ENCODE measurements at regions not wholly inside any gene's neighbourhood (a gene's known extent, or its start where the extent isn't known, plus 50 kb on each side); places are given as distances from the start of the nearest gene placed in this dataset.

GRCh38 chr3:165446555-165446954, 250.4 kb upstream of the SLITRK3 start:
- no peaks in the 10 kb centered on the region for H3K4me1 Mint-ChIP-seq (ENCODE audit: low read depth)
- no peak for ATAC-seq (ENCODE audit: poor library complexity)

DNA sequence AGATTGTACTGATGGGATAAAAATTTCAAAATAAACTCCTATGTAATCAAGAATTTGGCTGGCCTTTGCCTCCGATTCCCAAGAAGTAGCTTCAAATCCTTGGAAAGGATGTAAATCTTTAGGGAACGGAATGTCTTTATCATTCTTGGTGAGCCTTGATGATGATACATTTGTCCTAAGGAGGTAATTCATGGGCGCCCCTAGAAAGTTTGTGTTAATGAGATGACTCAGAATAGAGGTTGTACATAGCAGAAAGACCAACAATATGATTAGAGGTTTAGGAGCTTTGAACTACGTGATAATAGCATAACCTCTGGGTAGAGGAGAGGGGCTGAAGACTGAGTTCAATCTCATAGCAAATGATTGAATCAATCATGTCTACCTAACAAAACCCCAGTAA, 248.6 kb upstream of the SLITRK3 start:
- POLR2A ChIA-PET, result no interaction called here
- TF ChIP-seq, protein P1, sequence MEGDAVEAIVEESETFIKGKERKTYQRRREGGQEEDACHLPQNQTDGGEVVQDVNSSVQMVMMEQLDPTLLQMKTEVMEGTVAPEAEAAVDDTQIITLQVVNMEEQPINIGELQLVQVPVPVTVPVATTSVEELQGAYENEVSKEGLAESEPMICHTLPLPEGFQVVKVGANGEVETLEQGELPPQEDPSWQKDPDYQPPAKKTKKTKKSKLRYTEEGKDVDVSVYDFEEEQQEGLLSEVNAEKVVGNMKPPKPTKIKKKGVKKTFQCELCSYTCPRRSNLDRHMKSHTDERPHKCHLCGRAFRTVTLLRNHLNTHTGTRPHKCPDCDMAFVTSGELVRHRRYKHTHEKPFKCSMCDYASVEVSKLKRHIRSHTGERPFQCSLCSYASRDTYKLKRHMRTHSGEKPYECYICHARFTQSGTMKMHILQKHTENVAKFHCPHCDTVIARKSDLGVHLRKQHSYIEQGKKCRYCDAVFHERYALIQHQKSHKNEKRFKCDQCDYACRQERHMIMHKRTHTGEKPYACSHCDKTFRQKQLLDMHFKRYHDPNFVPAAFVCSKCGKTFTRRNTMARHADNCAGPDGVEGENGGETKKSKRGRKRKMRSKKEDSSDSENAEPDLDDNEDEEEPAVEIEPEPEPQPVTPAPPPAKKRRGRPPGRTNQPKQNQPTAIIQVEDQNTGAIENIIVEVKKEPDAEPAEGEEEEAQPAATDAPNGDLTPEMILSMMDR (IDR thresholded peaks at IDR 0.05), result no peak
- Histone ChIP-seq H3K9me3 (ENCODE audit: control insufficient read depth in 1 of 2, insufficient read depth in 1 of 2, low read length in 2 of 2) (peaks cover 0 to 4% of the 10 kb centered on the region in 2 experiments), H3K27ac (ENCODE audit: low read depth in 1 of 2, low read length in 2 of 2) (no peak overlapping the region), H3K4me3 (ENCODE audit: low read length) (no peak overlapping the region), H3K4me1 (ENCODE audit: insufficient read depth, low read length) (no peaks in the 10 kb centered on the region), H3K36me3 (ENCODE audit: insufficient read depth, low read length) (no peaks in the 10 kb centered on the region), H3K27me3 (ENCODE audit: control insufficient read depth in 1 of 2, insufficient read depth in 2 of 2, low read length in 2 of 2) (no peaks in the 10 kb centered on the region)
- Mint-ChIP-seq H3K4me3 (no peak overlapping the region), H3K4me1 (ENCODE audit: low read depth) (no peaks in the 10 kb centered on the region), H3K36me3 (ENCODE audit: low read depth) (no peaks in the 10 kb centered on the region), H3K27me3 (no peaks in the 10 kb centered on the region), H3K9me3 (peaks cover 11% of the 10 kb centered on the region), H3K27ac (no peak overlapping the region)
- CTCF ChIA-PET, result no interaction called here
- ATAC-seq (ENCODE audit: poor library complexity) (no peak), DNase-seq (no peak)
- intact Hi-C loops (cut with DNase I, micrococcal nuclease), result no loop called here

More at GRCh38 chr3:165446555-165446954, 250.4 kb upstream of the SLITRK3 start:
- Histone ChIP-seq H3K27ac (ENCODE audit: low read depth in 1 of 2, low read length in 2 of 2) (no peak overlapping the region), H3K4me3 (ENCODE audit: low read length) (no peak overlapping the region), H3K36me3 (ENCODE audit: insufficient read depth, low read length) (no peaks in the 10 kb centered on the region), H3K9me3 (ENCODE audit: control insufficient read depth in 1 of 2, insufficient read depth in 1 of 2, low read length in 2 of 2) (peaks cover 0 to 4% of the 10 kb centered on the region in 2 experiments), H3K27me3 (ENCODE audit: control insufficient read depth in 1 of 2, insufficient read depth in 2 of 2, low read length in 2 of 2) (no peaks in the 10 kb centered on the region), H3K4me1 (ENCODE audit: insufficient read depth, low read length) (no peaks in the 10 kb centered on the region)
- H3K27me3 Mint-ChIP-seq, result no peaks in the 10 kb centered on the region
- peaks cover 6% of the 10 kb centered on the region for H3K9me3 Mint-ChIP-seq
- POLR2A ChIA-PET, result no interaction called here
- no peak overlapping the region for H3K4me3 Mint-ChIP-seq
- CTCF ChIA-PET, result no interaction called here
- H3K27ac Mint-ChIP-seq, result no peak overlapping the region
- TF ChIP-seq, protein P1 (IDR thresholded peaks at IDR 0.05), result no peak
- intact Hi-C loops (cut with DNase I, micrococcal nuclease), result no loop called here
- H3K36me3 Mint-ChIP-seq (ENCODE audit: low read depth), result no peaks in the 10 kb centered on the region
- no peak for DNase-seq

GRCh38 chr3:165443664-165444063, 247.5 kb upstream of the SLITRK3 start:
- Histone ChIP-seq H3K9me3 (ENCODE audit: control insufficient read depth in 1 of 2, insufficient read depth in 1 of 2, low read length in 2 of 2) (peaks cover 0 to 8% of the 10 kb centered on the region in 2 experiments), H3K4me1 (ENCODE audit: insufficient read depth, low read length) (no peaks in the 10 kb centered on the region), H3K36me3 (ENCODE audit: insufficient read depth, low read length) (no peaks in the 10 kb centered on the region), H3K4me3 (ENCODE audit: low read length) (no peak overlapping the region), H3K27me3 (ENCODE audit: control insufficient read depth in 1 of 2, insufficient read depth in 2 of 2, low read length in 2 of 2) (no peaks in the 10 kb centered on the region), H3K27ac (ENCODE audit: low read depth in 1 of 2, low read length in 2 of 2) (no peak overlapping the region)
- peaks cover 14% of the 10 kb centered on the region for H3K9me3 Mint-ChIP-seq
- ATAC-seq (ENCODE audit: poor library complexity) (no peak), DNase-seq (no peak)
- intact Hi-C loops (cut with DNase I, micrococcal nuclease), result no loop called here
- no peaks in the 10 kb centered on the region for H3K36me3 Mint-ChIP-seq (ENCODE audit: low read depth)
- no peaks in the 10 kb centered on the region for H3K4me1 Mint-ChIP-seq (ENCODE audit: low read depth)
- ChIA-PET POLR2A (no interaction called here), CTCF (no interaction called here)
- no peak overlapping the region for H3K27ac Mint-ChIP-seq
- H3K27me3 Mint-ChIP-seq, result no peaks in the 10 kb centered on the region
- no peak overlapping the region for H3K4me3 Mint-ChIP-seq
- TF ChIP-seq, protein P1 (IDR thresholded peaks at IDR 0.05), result no peak

Measured in CD4-positive, alpha-beta T cell (primary cell).